Astrocyte (in vitro differentiated cells and primary cell): ENCODE measurements at regions not wholly inside any gene's neighbourhood (a gene's known extent, or its start where the extent isn't known, plus 50 kb on each side); places are given as distances from the start of the nearest gene placed in this dataset.
A peak's percentile ranks its signal among the peaks of the same experiment; 100 is the strongest.

Source experiments
- DNase-seq: peaks from one replicate; pipeline ENCODE4 v3.0.0-alpha.2; 2010; ENCODE audit warnings: low read depth
- FAIRE-seq: peaks from 2 replicates; lab custom pipeline; 2011; peaks lifted over from hg19 to GRCh38; lab: Jason Lieb, UNC
- H2AFZ ChIP-seq: 2 replicates; pipeline ENCODE4 v1.6.0; 2012; ENCODE audit warnings: low read depth, low read length, inconsistent platforms
- H3K27ac ChIP-seq: 2 replicates; pipeline ENCODE4 v1.5.1; 2011; ENCODE audit warnings: low read depth, low read length, inconsistent platforms
- H3K27me3 ChIP-seq: 2 replicates; pipeline ENCODE4 v1.6.0; 2011; ENCODE audit warnings: low read length, inconsistent platforms; ENCODE audit not compliant: insufficient read depth
- H3K36me3 ChIP-seq: 2 replicates; pipeline ENCODE4 v1.5.1; 2011; ENCODE audit warnings: low read length, inconsistent platforms; ENCODE audit not compliant: insufficient read depth
- H3K4me1 ChIP-seq: 2 replicates; pipeline ENCODE4 v1.5.1; 2011; ENCODE audit warnings: low read length, inconsistent platforms; ENCODE audit not compliant: insufficient read depth
- H3K4me2 ChIP-seq: 2 replicates; pipeline ENCODE4 v1.6.0; 2012; ENCODE audit warnings: low read length, inconsistent platforms
- H3K4me3 ChIP-seq: 2 replicates; pipeline ENCODE4 v1.5.1; 2011; ENCODE audit warnings: low read depth, mild to moderate bottlenecking, low read length, inconsistent platforms; ENCODE audit not compliant: insufficient read depth
- H3K79me2 ChIP-seq: 2 replicates; pipeline ENCODE4 v1.6.0; 2012; ENCODE audit warnings: mild to moderate bottlenecking, low read length, inconsistent platforms; ENCODE audit not compliant: insufficient read depth
- H3K9ac ChIP-seq: 2 replicates; pipeline ENCODE4 v1.6.0; 2012; ENCODE audit warnings: mild to moderate bottlenecking, low read length, inconsistent platforms
- H3K9me3 ChIP-seq: 2 replicates; pipeline ENCODE4 v1.5.1; 2012; ENCODE audit warnings: low read depth, mild to moderate bottlenecking, low read length, inconsistent platforms; ENCODE audit not compliant: insufficient read depth
- H4K20me1 ChIP-seq: 2 replicates; pipeline ENCODE4 v1.6.0; 2012; ENCODE audit warnings: low read length, inconsistent platforms; ENCODE audit not compliant: insufficient read depth
- H3K27ac Mint-ChIP-seq: one replicate; pipeline ENCODE4 v1.8.0; 2021; ENCODE audit warnings: mild to moderate bottlenecking, mixed read lengths; ENCODE audit not compliant: unreplicated experiment
- H3K27me3 Mint-ChIP-seq: one replicate; pipeline ENCODE4 v1.8.0; 2021; ENCODE audit warnings: low read depth, mixed read lengths; ENCODE audit not compliant: unreplicated experiment
- H3K36me3 Mint-ChIP-seq: one replicate; pipeline ENCODE4 v1.8.0; 2021; ENCODE audit warnings: low read depth, mixed read lengths; ENCODE audit not compliant: unreplicated experiment
- H3K4me1 Mint-ChIP-seq: one replicate; pipeline ENCODE4 v1.8.0; 2021; ENCODE audit warnings: low read depth, mixed read lengths; ENCODE audit not compliant: unreplicated experiment
- H3K4me3 Mint-ChIP-seq: one replicate; pipeline ENCODE4 v1.8.0; 2021; ENCODE audit warnings: mild to moderate bottlenecking, moderate library complexity, mixed read lengths; ENCODE audit not compliant: unreplicated experiment
- H3K9me3 Mint-ChIP-seq: one replicate; pipeline ENCODE4 v1.8.0; 2021; ENCODE audit warnings: mild to moderate bottlenecking, mixed read lengths; ENCODE audit not compliant: unreplicated experiment
- EZH2 ChIP-seq: IDR thresholded peaks from 2 replicates; pipeline ENCODE4 v1.6.1; 2012; ENCODE audit warnings: mild to moderate bottlenecking, low read length, inconsistent platforms; ENCODE audit not compliant: insufficient read depth
- TF ChIP-seq, protein P1 (sequence below): IDR thresholded peaks from 2 replicates; pipeline ENCODE4 v1.5.1; 2011; ENCODE audit warnings: low read depth, mild to moderate bottlenecking, inconsistent platforms, low read length, moderate library complexity; ENCODE audit not compliant: insufficient read depth

DNA sequence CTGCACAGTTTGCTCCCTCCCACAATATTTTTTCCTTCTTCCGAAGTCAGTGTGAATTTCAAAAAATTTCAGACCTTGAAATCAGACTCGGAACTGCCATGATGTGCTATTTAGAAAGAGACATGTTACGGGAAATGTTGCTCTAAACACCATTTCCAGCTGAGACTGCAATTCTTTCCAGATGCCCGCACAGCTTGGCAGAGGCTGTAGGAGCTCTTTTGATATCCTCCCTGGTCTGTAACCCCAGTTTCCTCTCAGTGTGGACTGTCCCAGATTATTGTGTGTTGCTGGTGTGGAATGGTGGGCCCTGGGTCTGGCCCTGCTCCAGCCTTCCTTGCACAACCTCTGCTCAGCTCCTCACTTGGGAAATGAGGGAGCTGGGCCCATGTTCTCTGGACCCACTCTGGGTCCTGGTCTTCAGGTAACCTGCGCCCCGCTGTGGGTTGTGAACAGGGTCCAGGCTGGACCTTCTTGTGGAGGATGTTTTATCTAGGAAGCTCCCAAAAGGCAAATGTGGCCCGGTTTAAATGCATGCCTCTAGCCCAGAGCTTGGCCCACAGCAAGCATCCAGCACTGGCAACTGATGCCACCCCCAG lies 172.8 kb upstream of the CXCL12 start:
- H3K9me3 Mint-ChIP-seq = no peaks in the 10 kb centered on the region
- Histone ChIP-seq H3K27ac (no peak overlapping the region), H3K27me3 (no peaks in the 10 kb centered on the region), H3K4me3 (no peak overlapping the region), H4K20me1 (no peaks in the 10 kb centered on the region), H3K36me3 (no peaks in the 10 kb centered on the region), H3K4me1 (peaks cover 4% of the 10 kb centered on the region), H3K4me2 (no peak overlapping the region), H3K79me2 (no peaks in the 10 kb centered on the region), H2AFZ (no peak overlapping the region), H3K9me3 (no peaks in the 10 kb centered on the region), H3K9ac (no peak overlapping the region)
- peaks cover 5% of the 10 kb centered on the region for H3K4me1 Mint-ChIP-seq
- no peak overlapping the region for H3K4me3 Mint-ChIP-seq
- FAIRE-seq (no peak), DNase-seq (no peak)
- H3K27ac Mint-ChIP-seq = no peak overlapping the region
- no peak for TF ChIP-seq EZH2
- H3K36me3 Mint-ChIP-seq = no peaks in the 10 kb centered on the region
- H3K27me3 Mint-ChIP-seq = peaks cover 15% of the 10 kb centered on the region

DNA sequence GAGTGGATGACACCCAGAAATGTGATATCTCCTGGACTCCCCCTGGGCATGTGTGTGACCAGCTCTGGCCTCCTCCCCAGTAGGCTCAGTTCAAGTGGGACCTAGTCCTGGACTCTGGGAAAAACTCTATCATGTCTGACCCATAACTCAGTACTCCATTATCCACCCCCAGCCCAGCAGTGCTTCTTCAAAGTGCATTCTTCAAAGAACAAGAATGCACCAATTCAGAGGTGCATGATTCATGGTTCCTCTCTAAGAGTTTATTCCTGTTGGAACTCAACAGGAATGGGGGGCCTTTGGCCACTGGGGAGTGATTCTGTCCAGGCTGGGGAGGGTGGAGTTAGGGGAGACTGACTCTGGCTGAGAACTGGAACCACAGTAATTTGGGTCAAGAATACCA lies 173.6 kb upstream of the CXCL12 start:
- H3K36me3 ChIP-seq = no peaks in the 10 kb centered on the region
- H2AFZ ChIP-seq = no peak overlapping the region
- Mint-ChIP-seq H3K27ac (no peak overlapping the region), H3K9me3 (no peaks in the 10 kb centered on the region), H3K36me3 (no peaks in the 10 kb centered on the region), H3K4me1 (peaks cover 5% of the 10 kb centered on the region), H3K27me3 (peaks cover 15% of the 10 kb centered on the region), H3K4me3 (no peak overlapping the region)
- no peaks in the 10 kb centered on the region for H4K20me1 ChIP-seq
- no peak overlapping the region for H3K4me3 ChIP-seq
- TF ChIP-seq, protein P1, sequence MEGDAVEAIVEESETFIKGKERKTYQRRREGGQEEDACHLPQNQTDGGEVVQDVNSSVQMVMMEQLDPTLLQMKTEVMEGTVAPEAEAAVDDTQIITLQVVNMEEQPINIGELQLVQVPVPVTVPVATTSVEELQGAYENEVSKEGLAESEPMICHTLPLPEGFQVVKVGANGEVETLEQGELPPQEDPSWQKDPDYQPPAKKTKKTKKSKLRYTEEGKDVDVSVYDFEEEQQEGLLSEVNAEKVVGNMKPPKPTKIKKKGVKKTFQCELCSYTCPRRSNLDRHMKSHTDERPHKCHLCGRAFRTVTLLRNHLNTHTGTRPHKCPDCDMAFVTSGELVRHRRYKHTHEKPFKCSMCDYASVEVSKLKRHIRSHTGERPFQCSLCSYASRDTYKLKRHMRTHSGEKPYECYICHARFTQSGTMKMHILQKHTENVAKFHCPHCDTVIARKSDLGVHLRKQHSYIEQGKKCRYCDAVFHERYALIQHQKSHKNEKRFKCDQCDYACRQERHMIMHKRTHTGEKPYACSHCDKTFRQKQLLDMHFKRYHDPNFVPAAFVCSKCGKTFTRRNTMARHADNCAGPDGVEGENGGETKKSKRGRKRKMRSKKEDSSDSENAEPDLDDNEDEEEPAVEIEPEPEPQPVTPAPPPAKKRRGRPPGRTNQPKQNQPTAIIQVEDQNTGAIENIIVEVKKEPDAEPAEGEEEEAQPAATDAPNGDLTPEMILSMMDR = no peak
- no peak for TF ChIP-seq EZH2
- H3K4me1 ChIP-seq = peaks cover 4% of the 10 kb centered on the region
- H3K9ac ChIP-seq = no peak overlapping the region
- H3K79me2 ChIP-seq = no peaks in the 10 kb centered on the region
- FAIRE-seq (no peak), DNase-seq (peak; percentile 41)
- H3K4me2 ChIP-seq = no peak overlapping the region
- no peaks in the 10 kb centered on the region for H3K9me3 ChIP-seq
- no peaks in the 10 kb centered on the region for H3K27me3 ChIP-seq
- H3K27ac ChIP-seq = no peak overlapping the region

DNA sequence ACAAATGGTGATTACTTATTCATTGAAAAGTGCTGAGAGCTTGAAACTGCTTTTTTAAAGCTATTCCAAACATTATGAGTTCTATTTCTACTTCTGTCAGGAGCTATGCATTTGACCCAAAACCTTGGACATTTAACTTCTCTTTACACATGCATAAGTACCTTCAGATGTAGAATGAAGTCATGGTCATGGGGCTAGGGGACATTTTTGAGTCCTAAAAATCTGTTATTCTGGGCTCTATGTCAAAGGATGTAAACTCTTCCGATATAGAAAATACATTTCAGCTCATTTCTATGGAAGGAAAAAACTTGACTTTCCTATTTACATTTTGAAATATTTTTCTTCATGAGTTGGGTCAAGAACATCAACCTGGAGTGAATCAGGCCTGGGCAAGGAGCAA lies 179.5 kb upstream of the CXCL12 start:
- Histone ChIP-seq H3K9me3 (no peaks in the 10 kb centered on the region), H3K27ac (no peak overlapping the region), H3K79me2 (no peaks in the 10 kb centered on the region), H3K36me3 (no peaks in the 10 kb centered on the region), H3K4me1 (peaks cover 18% of the 10 kb centered on the region), H3K4me3 (no peak overlapping the region), H3K9ac (no peak overlapping the region), H2AFZ (no peak overlapping the region), H3K4me2 (no peak overlapping the region), H4K20me1 (no peaks in the 10 kb centered on the region), H3K27me3 (no peaks in the 10 kb centered on the region)
- Mint-ChIP-seq H3K36me3 (no peaks in the 10 kb centered on the region), H3K27me3 (peaks cover 20% of the 10 kb centered on the region), H3K9me3 (peaks cover 1% of the 10 kb centered on the region), H3K4me3 (no peak overlapping the region), H3K27ac (no peak overlapping the region), H3K4me1 (peaks cover 4% of the 10 kb centered on the region)
- FAIRE-seq = no peak
- DNase-seq = no peak
- TF ChIP-seq, protein P1 = no peak
- no peak for TF ChIP-seq EZH2
